ENCODE measurements at regions not wholly inside any gene's neighbourhood (a gene's known extent, or its start where the extent isn't known, plus 50 kb on each side); places are given as distances from the start of the nearest gene placed in this dataset.
"Not testable (repeated sequence)": the region's sequence is repeated elsewhere in the genome, so short reads cannot be mapped to it uniquely, and the experiment has no call there.

DNA sequence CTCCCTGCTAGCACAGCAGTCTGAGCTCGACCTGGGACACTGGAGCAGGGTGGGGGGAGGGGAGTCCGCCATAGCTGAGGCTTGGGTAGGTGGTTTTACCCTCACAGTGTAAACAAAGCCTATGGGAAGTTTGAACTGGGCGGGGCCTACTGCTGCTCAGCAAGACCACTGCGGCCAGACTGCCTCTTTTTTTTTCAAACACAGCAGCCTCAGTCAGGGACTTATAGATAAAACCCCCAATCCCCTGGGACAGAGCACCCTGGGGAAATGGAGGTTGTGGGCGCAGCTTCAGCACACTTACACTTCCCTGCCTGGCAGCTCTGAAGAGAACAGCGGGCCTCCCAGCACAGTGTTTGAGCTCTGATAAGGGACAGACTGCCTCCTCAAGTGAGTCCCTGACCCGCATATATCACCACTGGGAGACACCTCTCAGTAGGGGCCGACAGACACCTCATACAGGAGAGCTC lies 151.1 kb upstream of the APC start:
- peaks cover 16% of the 10 kb centered on the region for H3K4me1 ChIP-seq (ENCODE audit: low read depth)
- no peak overlapping the region for H3K27ac ChIP-seq
- H3K36me3 ChIP-seq, result no peaks in the 10 kb centered on the region
- no peak overlapping the region for H3K4me3 ChIP-seq
- H3K9me3 ChIP-seq (ENCODE audit: low read depth), result no peaks in the 10 kb centered on the region
- no peak for DNase-seq (ENCODE audit: low read depth in 1 of 2, low spot score in 1 of 2)
- TF ChIP-seq CTCF (IDR thresholded peaks at IDR 0.05; ENCODE audit: low read depth, low read length), result no peak
- no peaks in the 10 kb centered on the region for H3K27me3 ChIP-seq

- H3K27ac ChIP-seq; H3K36me3 ChIP-seq; H3K27me3 ChIP-seq; H3K4me1 ChIP-seq (ENCODE audit: low read depth); H3K9me3 ChIP-seq (ENCODE audit: low read depth); DNase-seq (ENCODE audit: low read depth in 1 of 2, low spot score in 1 of 2); H3K4me3 ChIP-seq: not testable (repeated sequence)
Observed at GRCh38 chr5:112590858-112591257, 146.8 kb upstream of the APC start.

DNA sequence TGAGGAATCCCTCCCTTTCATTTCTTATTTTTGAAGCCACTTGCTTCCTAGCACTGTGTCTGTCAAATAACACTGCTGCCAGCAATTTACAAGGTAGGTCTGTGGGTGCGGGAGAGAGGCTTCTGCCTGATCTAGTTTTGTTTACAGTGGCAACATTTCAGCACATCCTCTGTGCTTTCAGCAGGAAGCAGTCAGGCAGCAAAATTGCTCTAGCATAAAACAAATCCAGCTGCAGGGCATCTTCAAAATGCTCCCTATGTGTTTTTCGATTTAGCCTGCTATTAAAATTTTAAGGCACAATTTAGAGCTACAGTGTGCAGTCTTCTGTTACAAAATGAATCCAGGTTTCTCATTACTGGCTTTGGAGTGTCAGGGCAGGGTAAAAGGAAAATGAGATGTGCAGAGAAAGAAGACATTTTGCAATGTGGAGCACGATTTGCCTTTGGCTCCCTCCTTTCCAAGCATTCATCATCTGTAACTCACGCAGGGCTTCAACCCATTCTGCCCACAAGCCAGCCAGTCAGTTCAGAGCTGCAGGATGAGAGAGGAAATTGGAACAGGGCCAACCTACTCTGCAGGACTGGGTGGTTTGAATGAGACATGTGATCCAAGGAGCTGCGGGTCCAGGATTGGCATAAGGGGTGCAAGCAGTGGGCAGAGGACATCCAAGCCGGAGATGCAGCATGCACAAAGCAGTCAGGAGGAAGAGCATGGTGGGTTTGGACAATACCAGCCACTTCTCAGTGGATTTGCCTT lies 143.4 kb upstream of the APC start:
- H3K27me3 ChIP-seq, result no peaks in the 10 kb centered on the region
- TF ChIP-seq CTCF (IDR thresholded peaks at IDR 0.05; ENCODE audit: low read depth, low read length), result no peak
- H3K4me1 ChIP-seq (ENCODE audit: low read depth), result no peaks in the 10 kb centered on the region
- no peaks in the 10 kb centered on the region for H3K9me3 ChIP-seq (ENCODE audit: low read depth)
- no peaks in the 10 kb centered on the region for H3K36me3 ChIP-seq
- no peak overlapping the region for H3K4me3 ChIP-seq
- H3K27ac ChIP-seq, result no peak overlapping the region
- no peak for DNase-seq (ENCODE audit: low read depth in 1 of 2, low spot score in 1 of 2)

DNA sequence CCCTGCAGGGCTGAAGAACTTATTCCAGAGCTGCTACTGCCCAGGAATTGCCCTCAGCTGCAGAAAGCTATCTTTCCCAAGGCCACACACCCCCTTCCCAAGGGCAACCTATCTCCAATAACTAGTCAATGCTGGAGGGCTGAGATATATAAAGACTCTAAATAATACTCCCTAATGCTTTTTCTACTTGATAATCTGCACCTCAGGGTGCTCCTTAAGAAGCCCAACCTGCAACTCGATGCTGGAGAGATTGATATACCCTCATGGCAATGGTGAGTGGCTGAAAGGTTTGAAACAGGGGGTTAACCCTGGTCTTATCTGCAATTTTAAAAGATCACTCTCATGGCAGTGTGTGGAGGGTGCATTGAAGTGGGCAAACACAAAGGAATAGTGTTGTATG lies 142.7 kb upstream of the APC start:
- DNase-seq (ENCODE audit: low read depth in 1 of 2, low spot score in 1 of 2), result no peak
- no peak for TF ChIP-seq CTCF (IDR thresholded peaks at IDR 0.05; ENCODE audit: low read depth, low read length)
- no peak overlapping the region for H3K4me3 ChIP-seq
- no peaks in the 10 kb centered on the region for H3K27me3 ChIP-seq
- H3K9me3 ChIP-seq (ENCODE audit: low read depth), result no peaks in the 10 kb centered on the region
- H3K4me1 ChIP-seq (ENCODE audit: low read depth), result no peaks in the 10 kb centered on the region
- H3K27ac ChIP-seq, result no peak overlapping the region
- H3K36me3 ChIP-seq, result no peaks in the 10 kb centered on the region

DNA sequence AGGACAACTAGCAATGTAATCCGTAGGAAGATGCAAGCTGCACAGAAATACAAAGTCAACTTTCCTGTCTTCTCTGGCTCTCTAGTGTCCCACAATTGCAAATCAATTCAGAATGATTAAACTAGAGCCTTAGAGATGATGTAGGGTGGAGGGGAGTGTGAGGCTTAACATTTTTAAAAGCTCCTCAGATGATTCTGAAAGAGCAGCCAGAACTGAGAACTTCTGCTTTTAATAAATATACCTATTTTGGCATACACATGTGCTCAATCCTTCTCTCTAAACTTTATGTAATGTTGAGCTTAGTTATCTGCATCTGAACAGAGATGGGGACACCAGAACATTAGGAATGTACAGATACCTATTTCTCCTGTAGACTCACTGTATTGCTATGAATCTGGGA lies 139.9 kb upstream of the APC start:
- Histone ChIP-seq H3K9me3 (ENCODE audit: low read depth) (no peaks in the 10 kb centered on the region), H3K27ac (no peak overlapping the region), H3K4me1 (ENCODE audit: low read depth) (no peaks in the 10 kb centered on the region), H3K36me3 (no peaks in the 10 kb centered on the region), H3K4me3 (no peak overlapping the region), H3K27me3 (no peaks in the 10 kb centered on the region)
- DNase-seq (ENCODE audit: low read depth in 1 of 2, low spot score in 1 of 2), result no peak
- no peak for TF ChIP-seq CTCF (IDR thresholded peaks at IDR 0.05; ENCODE audit: low read depth, low read length)

GRCh38 chr5:112600510-112600909 lies 137.2 kb upstream of the APC start:
- DNase-seq (ENCODE audit: low read depth in 1 of 2, low spot score in 1 of 2); H3K4me1 ChIP-seq (ENCODE audit: low read depth); H3K9me3 ChIP-seq (ENCODE audit: low read depth); H3K4me3 ChIP-seq; H3K27ac ChIP-seq; H3K36me3 ChIP-seq; H3K27me3 ChIP-seq: not testable (repeated sequence)

Data from cardiac muscle cell (in vitro differentiated cells and primary cell).